ENCODE measurements at regions not wholly inside any gene's neighbourhood (a gene's known extent, or its start where the extent isn't known, plus 50 kb on each side); places are given as distances from the start of the nearest gene placed in this dataset.

DNA sequence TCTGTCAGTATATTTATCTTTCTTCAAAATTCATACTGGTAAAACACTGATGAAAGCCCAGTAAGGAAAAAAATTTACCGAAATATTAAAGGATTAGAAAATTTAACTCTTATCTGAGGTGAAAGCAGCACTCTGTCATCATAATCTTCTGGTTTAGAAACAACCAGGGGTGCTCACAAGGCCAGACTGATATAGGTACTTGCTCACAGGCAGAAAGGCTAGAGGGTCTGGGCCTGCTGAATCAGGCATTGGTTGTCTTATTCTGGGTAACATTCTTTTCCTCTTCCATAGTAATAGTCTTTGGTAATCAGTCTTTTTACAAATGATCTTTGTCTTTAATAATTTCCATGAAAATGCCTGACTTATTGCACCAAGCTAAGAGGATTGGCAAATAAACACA, 221.4 kb upstream of the TFPI start:
- no peak for TF ChIP-seq EZH2 (IDR thresholded peaks at IDR 0.05; ENCODE audit: low read length, unreplicated experiment)
- TF ChIP-seq CTCF (conservative IDR thresholded peaks at IDR 0.05; ENCODE audit: low read depth, low read length) = no peak
- TF ChIP-seq EZH2phosphoT487 (IDR thresholded peaks at IDR 0.05; ENCODE audit: borderline replicate concordance, low read length) = no peak

All from PC-3 (cell line).